PFSK-1 (cell line): ENCODE measurements at regions not wholly inside any gene's neighbourhood (a gene's known extent, or its start where the extent isn't known, plus 50 kb on each side); places are given as distances from the start of the nearest gene placed in this dataset.

Experiments
- FOXP2 ChIP-seq: optimal IDR thresholded peaks from 2 replicates; pipeline ENCODE3; 2011; ENCODE audit warnings: borderline replicate concordance, control low read depth, inconsistent platforms; ENCODE audit not compliant: insufficient read depth; ENCODE audit errors: extremely low read length, extremely low read depth
- POLR2AphosphoS5 ChIP-seq: IDR thresholded peaks from 2 replicates; pipeline ENCODE4 v1.6.1; 2012; ENCODE audit warnings: low read depth, mild to moderate bottlenecking, control low read depth, low read length, moderate library complexity
- REST ChIP-seq, 2 experiments: IDR thresholded peaks; 2 replicates each; pipeline versions ENCODE4 v1.6.1 to v1.8.0; 2011 to 2012; ENCODE audit warnings: low read depth in 2 of 2, low read length in 2 of 2, control low read depth in 1 of 2, inconsistent platforms in 1 of 2, mild to moderate bottlenecking in 1 of 2, moderate library complexity in 1 of 2; ENCODE audit not compliant: insufficient read depth in 1 of 2
- SIN3A ChIP-seq: IDR thresholded peaks from 2 replicates; pipeline ENCODE4 v1.6.1; 2012; ENCODE audit warnings: mild to moderate bottlenecking, low read length, moderate library complexity, borderline replicate concordance; ENCODE audit not compliant: insufficient read depth
- TAF1 ChIP-seq: IDR thresholded peaks from 2 replicates; pipeline ENCODE4 v1.6.1; 2012; ENCODE audit warnings: low read length, control low read depth, borderline replicate concordance; ENCODE audit not compliant: insufficient read depth

GRCh38 chr13:90702050-90702449 is 645.4 kb upstream of the MIR17HG start:
- TF ChIP-seq REST (IDR thresholded peaks at IDR 0.05; ENCODE audit: insufficient read depth in 1 of 2, low read depth in 2 of 2, low read length in 2 of 2) (no peak), POLR2AphosphoS5 (no peak), FOXP2 (no peak), TAF1 (no peak), SIN3A (no peak)

GRCh38 chr13:90706631-90707030 is 640.9 kb upstream of the MIR17HG start:
- no peak for TF ChIP-seq REST (IDR thresholded peaks at IDR 0.05; ENCODE audit: insufficient read depth in 1 of 2, low read depth in 2 of 2, low read length in 2 of 2)
- TF ChIP-seq POLR2AphosphoS5: no peak
- no peak for TF ChIP-seq FOXP2
- no peak for TF ChIP-seq SIN3A
- no peak for TF ChIP-seq TAF1

GRCh38 chr13:90708128-90708527 is 639.4 kb upstream of the MIR17HG start:
- TF ChIP-seq SIN3A: no peak
- no peak for TF ChIP-seq TAF1
- TF ChIP-seq POLR2AphosphoS5: no peak
- TF ChIP-seq FOXP2: no peak
- no peak for TF ChIP-seq REST (IDR thresholded peaks at IDR 0.05; ENCODE audit: insufficient read depth in 1 of 2, low read depth in 2 of 2, low read length in 2 of 2)

- TF ChIP-seq TAF1 (no peak), FOXP2 (no peak), POLR2AphosphoS5 (no peak), REST (IDR thresholded peaks at IDR 0.05; ENCODE audit: insufficient read depth in 1 of 2, low read depth in 2 of 2, low read length in 2 of 2) (no peak), SIN3A (no peak)
These were observed 638.2 kb upstream of the MIR17HG start for GRCh38 chr13:90709319-90709718.

GRCh38 chr13:90710164-90710759 is 637.2 kb upstream of the MIR17HG start:
- no peak for TF ChIP-seq SIN3A
- TF ChIP-seq REST (IDR thresholded peaks at IDR 0.05; ENCODE audit: insufficient read depth in 1 of 2, low read depth in 2 of 2, low read length in 2 of 2): no peak
- no peak for TF ChIP-seq POLR2AphosphoS5
- no peak for TF ChIP-seq FOXP2
- TF ChIP-seq TAF1: no peak
